Keratinocyte (primary cell): ENCODE measurements at regions not wholly inside any gene's neighbourhood (a gene's known extent, or its start where the extent isn't known, plus 50 kb on each side); places are given as distances from the start of the nearest gene placed in this dataset.

ENCODE experiments used
- DNase-seq: peaks from one replicate; pipeline ENCODE4 v3.0.0-alpha.2; 2011; ENCODE audit warnings: low read depth, missing footprints, low spot score
- FAIRE-seq: peaks from 2 replicates; lab custom pipeline; 2011; peaks lifted over from hg19 to GRCh38; lab: Jason Lieb, UNC
- H2AFZ ChIP-seq: 2 replicates; pipeline ENCODE4 v1.6.0; 2012; ENCODE audit warnings: low read length, control low read depth, inconsistent platforms; ENCODE audit not compliant: control insufficient read depth
- H3K27ac ChIP-seq: 2 replicates; pipeline ENCODE4 v1.5.1; 2011; ENCODE audit warnings: low read length; ENCODE audit not compliant: control insufficient read depth, insufficient read depth
- H3K27me3 ChIP-seq: 3 replicates; pipeline ENCODE4 v1.6.0; 2011; ENCODE audit warnings: low read length; ENCODE audit not compliant: control insufficient read depth, insufficient read depth; ENCODE audit errors: extremely low read depth
- H3K36me3 ChIP-seq, 2 experiments: 2 replicates in 1 of 2; 3 replicates in 1 of 2; pipeline ENCODE4 v1.5.1; 2011; ENCODE audit warnings: low read length in 2 of 2, mild to moderate bottlenecking in 1 of 2; ENCODE audit not compliant: control insufficient read depth in 2 of 2, insufficient read depth in 2 of 2; ENCODE audit errors: extremely low read depth in 1 of 2
- H3K4me1 ChIP-seq: 3 replicates; pipeline ENCODE4 v1.5.1; 2011; ENCODE audit warnings: low read length; ENCODE audit not compliant: control insufficient read depth, insufficient read depth; ENCODE audit errors: extremely low read depth
- H3K4me2 ChIP-seq: 3 replicates; pipeline ENCODE4 v1.6.0; 2011; ENCODE audit warnings: low read depth, low read length; ENCODE audit not compliant: control insufficient read depth, insufficient read depth; ENCODE audit errors: extremely low read depth
- H3K4me3 ChIP-seq, 3 experiments: fragments of 200-600 bp in 1 of 3; sonication (generic) in 1 of 3; 2 replicates in 2 of 3; 3 replicates in 1 of 3; pipeline ENCODE4 v1.5.1; 2011 to 2016; ENCODE audit warnings: low read length in 3 of 3, mild to moderate bottlenecking in 3 of 3, control low read depth in 2 of 3, inconsistent platforms in 1 of 3, low read depth in 1 of 3, mixed read lengths in 1 of 3, mixed run types in 1 of 3, moderate library complexity in 1 of 3; ENCODE audit not compliant: control insufficient read depth in 2 of 3, insufficient read depth in 2 of 3; ENCODE audit errors: extremely low read depth in 1 of 3
- H3K79me2 ChIP-seq: 2 replicates; pipeline ENCODE4 v1.6.0; 2012; ENCODE audit warnings: low read length; ENCODE audit not compliant: control insufficient read depth, insufficient read depth
- H3K9ac ChIP-seq: 3 replicates; pipeline ENCODE4 v1.6.0; 2011; ENCODE audit warnings: low read length; ENCODE audit not compliant: control insufficient read depth, insufficient read depth; ENCODE audit errors: extremely low read depth
- H3K9me1 ChIP-seq: 3 replicates; pipeline ENCODE4 v1.6.0; 2011; ENCODE audit warnings: low read length; ENCODE audit not compliant: control insufficient read depth, insufficient read depth; ENCODE audit errors: extremely low read depth
- H3K9me3 ChIP-seq: 2 replicates; pipeline ENCODE4 v1.5.1; 2012; ENCODE audit warnings: low read depth, low read length; ENCODE audit not compliant: control insufficient read depth
- H4K20me1 ChIP-seq: 3 replicates; pipeline ENCODE4 v1.6.0; 2011; ENCODE audit warnings: low read length; ENCODE audit not compliant: control insufficient read depth, insufficient read depth; ENCODE audit errors: extremely low read depth
- EZH2 ChIP-seq: IDR thresholded peaks from one replicate; pipeline ENCODE4 v1.6.1; 2012; ENCODE audit warnings: inconsistent platforms, mild to moderate bottlenecking, low read length, moderate library complexity
- dilution Hi-C: fragments of 300-500 bp; cut with MboI; formaldehyde crosslinking; loops from one replicate; pipeline ENCODE4 v1.7.0; 2020; ENCODE audit warnings: low sequenced_read_pairs; ENCODE audit not compliant: extremely low pct_ligation_motif_present
- TF ChIP-seq, protein P1 (sequence below), 3 experiments: IDR thresholded peaks in 1 of 3; conservative IDR thresholded peaks in 1 of 3; optimal IDR thresholded peaks in 1 of 3; 2 replicates in 2 of 3; 3 replicates in 1 of 3; pipeline versions ENCODE3 to v1.5.1; 2011; ENCODE audit warnings: low read length in 3 of 3, mild to moderate bottlenecking in 3 of 3, moderate library complexity in 2 of 3, control low read depth in 1 of 3, inconsistent platforms in 1 of 3; ENCODE audit not compliant: insufficient read depth in 2 of 3; ENCODE audit errors: extremely low read depth in 1 of 3

DNA sequence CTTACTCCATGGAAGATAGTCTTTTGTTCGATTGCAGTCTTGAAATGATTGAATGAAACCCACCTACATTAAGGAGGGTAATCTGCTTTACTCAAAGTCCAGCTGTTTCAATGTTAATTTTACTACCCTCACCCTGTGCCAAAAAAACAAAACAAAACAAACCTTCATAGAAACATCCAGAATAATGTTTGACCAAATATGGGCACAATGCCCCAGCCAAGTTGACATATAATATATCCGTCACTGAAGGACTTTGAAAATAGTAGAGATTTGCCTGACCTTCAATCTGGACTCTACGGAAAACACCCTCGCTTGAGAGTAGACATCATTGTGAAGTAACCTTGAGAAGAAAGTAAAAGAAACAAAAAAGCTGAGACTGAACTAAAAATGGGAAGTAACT lies 550.5 kb upstream of the SMIM31 start:
- Histone ChIP-seq H3K27ac (no peak overlapping the region), H3K4me2 (no peak overlapping the region), H3K9me3 (no peaks in the 10 kb centered on the region), H3K27me3 (no peaks in the 10 kb centered on the region), H2AFZ (peak overlapping the region; percentile 27), H3K9me1 (no peaks in the 10 kb centered on the region), H3K9ac (no peak overlapping the region), H3K4me3 (no peak overlapping the region), H4K20me1 (no peaks in the 10 kb centered on the region), H3K79me2 (no peaks in the 10 kb centered on the region), H3K36me3 (no peaks in the 10 kb centered on the region), H3K4me1 (peaks cover 12% of the 10 kb centered on the region)
- no peak for DNase-seq
- FAIRE-seq = no peak
- no peak for TF ChIP-seq EZH2
- TF ChIP-seq, protein P1, sequence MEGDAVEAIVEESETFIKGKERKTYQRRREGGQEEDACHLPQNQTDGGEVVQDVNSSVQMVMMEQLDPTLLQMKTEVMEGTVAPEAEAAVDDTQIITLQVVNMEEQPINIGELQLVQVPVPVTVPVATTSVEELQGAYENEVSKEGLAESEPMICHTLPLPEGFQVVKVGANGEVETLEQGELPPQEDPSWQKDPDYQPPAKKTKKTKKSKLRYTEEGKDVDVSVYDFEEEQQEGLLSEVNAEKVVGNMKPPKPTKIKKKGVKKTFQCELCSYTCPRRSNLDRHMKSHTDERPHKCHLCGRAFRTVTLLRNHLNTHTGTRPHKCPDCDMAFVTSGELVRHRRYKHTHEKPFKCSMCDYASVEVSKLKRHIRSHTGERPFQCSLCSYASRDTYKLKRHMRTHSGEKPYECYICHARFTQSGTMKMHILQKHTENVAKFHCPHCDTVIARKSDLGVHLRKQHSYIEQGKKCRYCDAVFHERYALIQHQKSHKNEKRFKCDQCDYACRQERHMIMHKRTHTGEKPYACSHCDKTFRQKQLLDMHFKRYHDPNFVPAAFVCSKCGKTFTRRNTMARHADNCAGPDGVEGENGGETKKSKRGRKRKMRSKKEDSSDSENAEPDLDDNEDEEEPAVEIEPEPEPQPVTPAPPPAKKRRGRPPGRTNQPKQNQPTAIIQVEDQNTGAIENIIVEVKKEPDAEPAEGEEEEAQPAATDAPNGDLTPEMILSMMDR (optimal IDR thresholded peaks at IDR 0.05 in 1 of 3, IDR thresholded peaks at IDR 0.05 in 1 of 3, conservative IDR thresholded peaks at IDR 0.05 in 1 of 3; ENCODE audit: extremely low read depth in 1 of 3, insufficient read depth in 2 of 3, low read length in 3 of 3) = no peak
- dilution Hi-C loops = no loop called here

DNA sequence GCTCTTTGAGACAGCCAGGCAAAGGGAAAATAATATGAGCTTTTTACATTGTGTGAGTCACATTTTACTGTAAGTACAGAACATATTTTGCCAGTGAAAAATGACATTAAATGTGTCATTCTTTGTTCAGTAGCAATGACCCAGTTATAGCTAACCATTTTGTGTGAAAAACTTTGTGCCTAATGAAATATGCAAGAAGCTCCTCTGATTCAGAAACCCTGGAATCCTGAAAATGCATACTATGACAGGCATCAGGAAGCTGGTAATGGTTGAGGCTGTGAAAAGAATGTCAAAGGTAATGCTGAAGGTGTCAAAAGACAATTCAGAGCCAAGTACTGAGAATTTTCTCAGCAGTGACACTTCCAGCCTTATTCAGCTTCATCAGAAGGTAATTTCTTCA lies 549.5 kb upstream of the SMIM31 start:
- H3K9me1 ChIP-seq = no peaks in the 10 kb centered on the region
- no peaks in the 10 kb centered on the region for H3K9me3 ChIP-seq
- no peaks in the 10 kb centered on the region for H3K79me2 ChIP-seq
- H3K4me2 ChIP-seq = peak overlapping the region; percentile 20
- FAIRE-seq (peak; percentile 73), DNase-seq (peak; percentile 72)
- peak overlapping the region; percentile 13 for H3K27ac ChIP-seq
- H4K20me1 ChIP-seq = no peaks in the 10 kb centered on the region
- dilution Hi-C loops = no loop called here
- TF ChIP-seq, protein P1 (optimal IDR thresholded peaks at IDR 0.05 in 1 of 3, IDR thresholded peaks at IDR 0.05 in 1 of 3, conservative IDR thresholded peaks at IDR 0.05 in 1 of 3; ENCODE audit: extremely low read depth in 1 of 3, insufficient read depth in 2 of 3, low read length in 3 of 3) = no peak
- no peak for TF ChIP-seq EZH2
- H3K27me3 ChIP-seq = no peaks in the 10 kb centered on the region
- no peaks in the 10 kb centered on the region for H3K36me3 ChIP-seq
- H3K9ac ChIP-seq = no peak overlapping the region
- H2AFZ ChIP-seq = no peak overlapping the region
- H3K4me1 ChIP-seq = peaks cover 12% of the 10 kb centered on the region
- peak overlapping the region in 1 of 3 experiments; percentile 1 for H3K4me3 ChIP-seq
